ENCODE measurements at regions not wholly inside any gene's neighbourhood (a gene's known extent, or its start where the extent isn't known, plus 50 kb on each side); places are given as distances from the start of the nearest gene placed in this dataset.

GRCh38 chr1:119293797-119294196 is 74.8 kb upstream of the HAO2 start:
- H4K20me1 ChIP-seq (ENCODE audit: insufficient read depth), result no peaks in the 10 kb centered on the region
- H3K9me3 ChIP-seq (ENCODE audit: insufficient read depth, low read depth), result no peaks in the 10 kb centered on the region
- H3K27me3 ChIP-seq (ENCODE audit: insufficient read depth, low read depth), result no peaks in the 10 kb centered on the region
- no peaks in the 10 kb centered on the region for H3F3A ChIP-seq (ENCODE audit: insufficient read depth, low read depth)
- no peak overlapping the region for H3K4me2 ChIP-seq
- TF ChIP-seq, protein P1, sequence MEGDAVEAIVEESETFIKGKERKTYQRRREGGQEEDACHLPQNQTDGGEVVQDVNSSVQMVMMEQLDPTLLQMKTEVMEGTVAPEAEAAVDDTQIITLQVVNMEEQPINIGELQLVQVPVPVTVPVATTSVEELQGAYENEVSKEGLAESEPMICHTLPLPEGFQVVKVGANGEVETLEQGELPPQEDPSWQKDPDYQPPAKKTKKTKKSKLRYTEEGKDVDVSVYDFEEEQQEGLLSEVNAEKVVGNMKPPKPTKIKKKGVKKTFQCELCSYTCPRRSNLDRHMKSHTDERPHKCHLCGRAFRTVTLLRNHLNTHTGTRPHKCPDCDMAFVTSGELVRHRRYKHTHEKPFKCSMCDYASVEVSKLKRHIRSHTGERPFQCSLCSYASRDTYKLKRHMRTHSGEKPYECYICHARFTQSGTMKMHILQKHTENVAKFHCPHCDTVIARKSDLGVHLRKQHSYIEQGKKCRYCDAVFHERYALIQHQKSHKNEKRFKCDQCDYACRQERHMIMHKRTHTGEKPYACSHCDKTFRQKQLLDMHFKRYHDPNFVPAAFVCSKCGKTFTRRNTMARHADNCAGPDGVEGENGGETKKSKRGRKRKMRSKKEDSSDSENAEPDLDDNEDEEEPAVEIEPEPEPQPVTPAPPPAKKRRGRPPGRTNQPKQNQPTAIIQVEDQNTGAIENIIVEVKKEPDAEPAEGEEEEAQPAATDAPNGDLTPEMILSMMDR (conservative IDR thresholded peaks at IDR 0.05), result no peak
- no peak for TF ChIP-seq EZH2 (IDR thresholded peaks at IDR 0.05; ENCODE audit: low read depth)
- POLR2A ChIA-PET (ENCODE audit: unreplicated experiment), result no interaction called here
- H3K79me2 ChIP-seq (ENCODE audit: low read depth), result no peaks in the 10 kb centered on the region
- H2AFZ ChIP-seq, result no peak overlapping the region
- H3K27ac ChIP-seq, result no peak overlapping the region
- no peaks in the 10 kb centered on the region for H3K9me2 ChIP-seq (ENCODE audit: insufficient read depth)
- BruUV-seq (replicated peaks), result no TSS peak
- no peak for DNase-seq
- CTCF ChIA-PET, result no interaction called here
- H3K4me1 ChIP-seq (replicated peaks; ENCODE audit: insufficient read depth), result no peaks in the 10 kb centered on the region
- no peaks in the 10 kb centered on the region for H3K36me3 ChIP-seq (ENCODE audit: low read depth)
- intact Hi-C loops (cut with micrococcal nuclease; ENCODE audit: unreplicated experiment), result no loop called here
- H3K4me3 ChIP-seq, result no peak overlapping the region

GRCh38 chr1:119294199-119294598 is 74.4 kb upstream of the HAO2 start:
- H3K9me3 ChIP-seq (ENCODE audit: insufficient read depth, low read depth), result no peaks in the 10 kb centered on the region
- CTCF ChIA-PET, result no interaction called here
- intact Hi-C loops (cut with micrococcal nuclease; ENCODE audit: unreplicated experiment), result no loop called here

DNA sequence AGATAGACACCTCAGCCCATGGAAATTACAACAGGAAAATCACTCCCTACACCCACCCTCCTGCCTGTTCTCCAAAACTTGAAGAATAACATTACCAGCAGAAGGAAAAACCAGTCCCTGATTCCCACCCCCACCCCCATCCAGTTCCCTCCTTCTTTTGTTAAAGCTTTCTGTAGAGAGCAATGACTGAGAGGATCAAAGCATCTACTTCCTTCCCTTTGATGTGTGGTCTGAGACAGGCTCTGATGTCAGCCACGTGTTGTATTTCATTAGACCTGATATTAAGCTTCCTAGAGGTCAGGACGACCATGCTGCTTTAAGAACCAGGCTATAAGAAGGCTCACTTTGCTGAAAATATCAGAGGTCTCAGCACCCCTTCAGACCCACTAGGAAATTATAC is 73.9 kb upstream of the HAO2 start:
- H3K9me3 ChIP-seq (ENCODE audit: insufficient read depth, low read depth), result no peaks in the 10 kb centered on the region
- DNase-seq, result no peak
- intact Hi-C loops (cut with micrococcal nuclease; ENCODE audit: unreplicated experiment), result no loop called here
- H3K9me2 ChIP-seq (ENCODE audit: insufficient read depth), result no peaks in the 10 kb centered on the region
- no peak overlapping the region for H3K4me3 ChIP-seq
- TF ChIP-seq EZH2 (IDR thresholded peaks at IDR 0.05; ENCODE audit: low read depth), result no peak
- no peaks in the 10 kb centered on the region for H3F3A ChIP-seq (ENCODE audit: insufficient read depth, low read depth)
- H3K79me2 ChIP-seq (ENCODE audit: low read depth), result no peaks in the 10 kb centered on the region
- H3K4me1 ChIP-seq (replicated peaks; ENCODE audit: insufficient read depth), result no peaks in the 10 kb centered on the region
- ChIA-PET POLR2A (ENCODE audit: unreplicated experiment) (no interaction called here), CTCF (no interaction called here)
- H2AFZ ChIP-seq, result peak overlapping the region; percentile 19; the same call in 1 of the 2 replicates
- no peak overlapping the region for H3K4me2 ChIP-seq
- no TSS peak for BruUV-seq (replicated peaks)
- H3K27me3 ChIP-seq (ENCODE audit: insufficient read depth, low read depth), result peaks cover 7% of the 10 kb centered on the region; the same call in 1 of the 2 replicates
- H3K27ac ChIP-seq, result no peak overlapping the region
- H3K36me3 ChIP-seq (ENCODE audit: low read depth), result no peaks in the 10 kb centered on the region
- H4K20me1 ChIP-seq (ENCODE audit: insufficient read depth), result no peaks in the 10 kb centered on the region

More at GRCh38 chr1:119294199-119294598, 74.4 kb upstream of the HAO2 start:
- DNase-seq, result no peak
- Histone ChIP-seq H3K9me2 (ENCODE audit: insufficient read depth) (no peaks in the 10 kb centered on the region), H3K36me3 (ENCODE audit: low read depth) (no peaks in the 10 kb centered on the region), H2AFZ (no peak overlapping the region), H3F3A (ENCODE audit: insufficient read depth, low read depth) (no peaks in the 10 kb centered on the region), H3K79me2 (ENCODE audit: low read depth) (no peaks in the 10 kb centered on the region), H4K20me1 (ENCODE audit: insufficient read depth) (no peaks in the 10 kb centered on the region), H3K27me3 (ENCODE audit: insufficient read depth, low read depth) (peaks cover 3% of the 10 kb centered on the region; the same call in 1 of the 2 replicates), H3K4me1 (replicated peaks; ENCODE audit: insufficient read depth) (no peaks in the 10 kb centered on the region), H3K4me2 (no peak overlapping the region), H3K4me3 (no peak overlapping the region), H3K27ac (no peak overlapping the region)
- no TSS peak for BruUV-seq (replicated peaks)
- POLR2A ChIA-PET (ENCODE audit: unreplicated experiment), result no interaction called here
- TF ChIP-seq EZH2 (IDR thresholded peaks at IDR 0.05; ENCODE audit: low read depth), result no peak
- TF ChIP-seq, protein P1 (conservative IDR thresholded peaks at IDR 0.05), result no peak

GRCh38 chr1:119298687-119299303 is 69.8 kb upstream of the HAO2 start:
- Histone ChIP-seq H3K27ac (no peak overlapping the region), H3K9me2 (ENCODE audit: insufficient read depth) (no peaks in the 10 kb centered on the region), H3K4me3 (no peak overlapping the region), H3K79me2 (ENCODE audit: low read depth) (no peaks in the 10 kb centered on the region), H4K20me1 (ENCODE audit: insufficient read depth) (no peaks in the 10 kb centered on the region), H3K36me3 (ENCODE audit: low read depth) (no peaks in the 10 kb centered on the region), H3F3A (ENCODE audit: insufficient read depth, low read depth) (no peaks in the 10 kb centered on the region), H3K4me1 (replicated peaks; ENCODE audit: insufficient read depth) (no peaks in the 10 kb centered on the region), H3K4me2 (no peak overlapping the region), H3K9me3 (ENCODE audit: insufficient read depth, low read depth) (no peaks in the 10 kb centered on the region), H3K27me3 (ENCODE audit: insufficient read depth, low read depth) (peaks cover 44% of the 10 kb centered on the region), H2AFZ (no peak overlapping the region)
- intact Hi-C loops (cut with micrococcal nuclease; ENCODE audit: unreplicated experiment), result no loop called here
- CTCF ChIA-PET, result no interaction called here
- no peak for TF ChIP-seq EZH2 (IDR thresholded peaks at IDR 0.05; ENCODE audit: low read depth)
- TF ChIP-seq, protein P1 (conservative IDR thresholded peaks at IDR 0.05), result no peak
- BruUV-seq (replicated peaks), result no TSS peak
- DNase-seq, result peak in 1 of 2 experiments; percentile 8
- POLR2A ChIA-PET (ENCODE audit: unreplicated experiment), result no interaction called here

Data from PC-9 (cell line).